ENCODE measurements at regions not wholly inside any gene's neighbourhood (a gene's known extent, or its start where the extent isn't known, plus 50 kb on each side); places are given as distances from the start of the nearest gene placed in this dataset.

DNA sequence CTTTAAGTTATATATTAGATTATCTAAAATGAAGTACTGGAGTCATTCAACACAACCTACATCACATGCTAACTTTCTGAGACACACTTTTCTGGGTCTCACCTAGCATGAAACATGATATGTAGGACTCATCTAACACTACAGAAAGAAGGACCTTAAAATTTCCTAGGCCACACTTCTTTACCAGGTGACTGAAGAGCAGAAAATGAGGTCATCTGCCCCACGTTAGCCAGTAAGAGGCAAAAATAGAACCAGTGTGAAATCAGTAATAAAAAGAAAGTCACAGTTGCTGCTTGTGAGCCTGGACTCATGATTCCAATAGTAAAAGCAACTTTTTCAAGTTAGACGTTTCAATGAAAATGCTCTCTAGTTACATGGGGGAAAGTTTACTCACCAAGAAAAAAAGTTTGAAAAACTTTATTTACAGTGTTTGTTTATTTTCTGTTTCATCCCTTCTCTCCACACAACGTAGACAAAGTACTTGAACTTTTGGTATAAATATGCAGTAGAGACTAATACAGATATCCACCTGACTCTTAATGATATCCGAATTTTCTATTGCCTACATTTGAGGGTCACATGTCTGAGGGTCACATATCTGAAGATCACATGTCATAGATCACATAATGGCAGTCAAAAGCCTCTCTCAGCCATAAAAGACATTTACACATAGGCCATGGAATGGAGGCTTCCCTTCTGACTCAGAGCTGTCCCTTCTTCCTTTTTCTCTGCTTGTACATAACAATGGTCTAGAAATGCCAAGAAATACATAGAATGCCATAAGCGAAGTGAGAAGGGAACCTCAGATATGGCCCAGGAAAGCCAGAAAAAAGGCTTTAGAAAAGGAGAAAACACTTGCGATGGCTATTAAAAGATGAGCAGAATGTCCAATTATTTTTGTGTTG is 362.9 kb downstream of the ZEB2 start:
- DNase-seq (ENCODE audit: low read depth): no peak

DNA sequence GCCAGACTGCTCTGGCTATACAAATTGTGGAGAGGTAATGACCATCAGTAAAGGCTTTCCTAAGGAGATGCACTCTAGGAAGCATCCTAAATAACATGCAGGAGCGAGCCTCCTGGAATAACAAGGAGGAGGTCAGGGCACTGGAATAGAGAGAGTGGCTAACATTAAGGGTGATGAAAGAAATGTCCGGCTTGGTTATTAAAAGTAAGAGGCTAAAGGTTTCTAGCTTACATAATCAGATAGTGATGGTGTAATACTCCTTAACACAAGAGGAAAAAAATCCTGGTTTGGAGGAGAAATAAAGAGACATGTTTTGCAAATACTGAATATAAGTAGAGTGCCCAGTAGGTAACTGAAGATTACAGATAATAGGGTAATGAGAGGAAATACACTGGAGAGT is 365.7 kb downstream of the ZEB2 start:
- DNase-seq (ENCODE audit: low read depth): no peak

DNA sequence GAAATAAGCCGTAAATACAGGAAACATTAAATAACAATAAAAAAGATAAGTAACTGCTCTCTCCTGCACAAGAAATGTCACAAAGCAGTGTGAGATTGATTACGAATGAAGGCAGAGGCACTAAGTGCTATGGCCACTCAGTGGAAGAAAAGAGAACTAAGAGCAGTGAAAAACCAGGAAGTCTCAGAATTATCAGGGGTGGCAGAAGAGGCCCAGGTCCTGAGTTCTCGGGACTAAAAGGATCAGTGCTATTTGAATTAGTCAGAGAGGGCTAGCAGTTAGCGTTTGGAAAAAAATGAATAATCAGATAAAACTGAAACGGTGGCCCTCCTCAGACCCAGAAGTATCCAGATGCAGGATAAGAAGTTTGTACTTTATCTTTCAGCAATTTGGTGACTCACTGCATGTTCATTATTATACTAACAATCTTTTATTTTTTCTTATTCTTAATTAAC is 367.1 kb downstream of the ZEB2 start:
- no peak for DNase-seq (ENCODE audit: low read depth)

DNA sequence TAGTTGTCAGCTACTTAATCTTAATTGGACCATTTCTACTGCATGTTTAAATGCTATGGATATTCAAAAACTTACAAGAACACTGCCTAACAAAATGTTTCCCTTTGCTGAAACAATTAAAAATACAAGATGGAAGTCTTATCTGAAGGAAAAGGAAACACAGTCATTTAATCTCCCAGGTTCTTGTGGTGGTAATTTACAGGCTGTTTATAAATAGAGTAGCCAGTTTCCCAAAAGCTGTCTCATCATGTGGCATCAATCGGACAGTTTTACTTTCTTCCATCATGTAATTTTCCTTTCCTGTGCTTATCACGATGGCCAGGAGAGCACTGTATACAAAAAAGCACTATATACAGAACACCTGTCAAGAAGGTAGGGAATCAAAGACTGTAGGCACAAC is 368.1 kb downstream of the ZEB2 start:
- no peak for DNase-seq (ENCODE audit: low read depth)

DNA sequence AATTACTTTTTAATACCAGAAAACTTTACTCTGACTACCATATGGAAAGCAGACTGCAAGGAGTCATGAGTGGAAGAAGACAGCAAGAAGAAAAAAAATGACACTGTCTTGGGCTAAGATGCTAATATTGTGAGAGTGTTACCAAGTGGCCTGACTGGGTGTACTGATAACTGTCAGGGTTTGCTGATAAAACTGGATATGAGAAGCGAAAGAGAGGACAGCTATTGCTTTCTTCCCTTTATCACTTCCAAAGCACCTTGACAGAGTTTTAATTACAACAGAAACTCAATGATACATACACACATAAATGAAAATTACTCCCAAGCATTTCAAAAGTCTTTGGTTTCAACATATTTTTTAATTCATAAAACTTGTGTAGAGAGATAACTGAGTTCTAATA is 368.5 kb downstream of the ZEB2 start:
- no peak for DNase-seq (ENCODE audit: low read depth)

DNA sequence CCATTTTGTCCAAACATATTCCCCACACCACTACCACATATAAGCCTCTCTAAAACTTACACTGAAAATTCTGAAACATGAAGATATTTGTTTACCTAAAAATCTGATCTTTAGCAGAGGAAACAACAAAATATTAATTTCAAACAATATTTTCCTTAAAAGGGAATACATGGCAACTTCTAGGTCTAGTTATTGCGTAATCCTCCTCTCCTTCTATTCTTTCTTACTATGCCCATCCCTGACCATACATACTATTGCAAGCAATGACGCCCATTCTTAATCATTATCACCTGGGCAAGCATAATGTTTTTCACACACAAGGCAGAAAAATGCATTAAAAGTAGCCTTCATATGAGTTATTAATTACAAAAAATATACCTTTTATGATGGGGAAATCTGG is 372.6 kb downstream of the ZEB2 start:
- DNase-seq (ENCODE audit: low read depth): no peak

DNA sequence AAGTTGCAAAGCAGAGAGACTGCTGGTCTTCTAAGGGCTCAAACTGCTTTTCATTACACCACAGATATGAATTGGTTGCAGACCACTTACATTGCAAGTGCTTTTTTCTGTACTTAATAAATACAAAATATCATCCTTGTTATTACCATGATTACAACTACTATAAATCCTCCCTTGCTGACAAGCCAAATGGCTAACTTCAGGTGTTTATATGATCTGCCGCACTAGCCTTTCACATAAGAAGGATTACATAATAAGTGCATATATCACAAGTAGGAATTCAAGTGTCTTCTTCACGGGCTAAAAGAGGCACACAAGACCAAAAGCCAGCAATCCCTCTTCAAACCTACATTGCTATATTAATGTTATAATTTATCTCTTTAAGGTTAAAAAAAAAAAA is 373.0 kb downstream of the ZEB2 start:
- no peak for DNase-seq (ENCODE audit: low read depth)

DNA sequence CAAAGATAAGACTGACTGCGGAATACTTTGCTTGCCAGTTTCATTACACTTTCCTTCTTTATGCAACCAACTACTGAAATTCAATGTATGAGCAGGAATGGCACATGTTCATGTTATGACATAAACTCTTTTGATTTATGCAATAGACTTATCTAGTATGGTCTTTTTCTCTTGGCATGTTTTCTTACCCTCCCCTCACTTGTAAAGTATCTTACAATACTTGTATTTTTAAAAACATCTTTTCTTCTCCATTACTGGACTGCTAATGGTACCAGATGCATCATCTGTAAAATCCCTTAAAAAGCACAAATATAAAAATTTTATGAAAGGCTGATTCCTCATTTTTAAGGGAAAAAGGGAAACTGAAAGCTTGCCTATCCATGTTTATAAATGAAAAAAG is 373.8 kb downstream of the ZEB2 start:
- DNase-seq (ENCODE audit: low read depth): no peak

DNA sequence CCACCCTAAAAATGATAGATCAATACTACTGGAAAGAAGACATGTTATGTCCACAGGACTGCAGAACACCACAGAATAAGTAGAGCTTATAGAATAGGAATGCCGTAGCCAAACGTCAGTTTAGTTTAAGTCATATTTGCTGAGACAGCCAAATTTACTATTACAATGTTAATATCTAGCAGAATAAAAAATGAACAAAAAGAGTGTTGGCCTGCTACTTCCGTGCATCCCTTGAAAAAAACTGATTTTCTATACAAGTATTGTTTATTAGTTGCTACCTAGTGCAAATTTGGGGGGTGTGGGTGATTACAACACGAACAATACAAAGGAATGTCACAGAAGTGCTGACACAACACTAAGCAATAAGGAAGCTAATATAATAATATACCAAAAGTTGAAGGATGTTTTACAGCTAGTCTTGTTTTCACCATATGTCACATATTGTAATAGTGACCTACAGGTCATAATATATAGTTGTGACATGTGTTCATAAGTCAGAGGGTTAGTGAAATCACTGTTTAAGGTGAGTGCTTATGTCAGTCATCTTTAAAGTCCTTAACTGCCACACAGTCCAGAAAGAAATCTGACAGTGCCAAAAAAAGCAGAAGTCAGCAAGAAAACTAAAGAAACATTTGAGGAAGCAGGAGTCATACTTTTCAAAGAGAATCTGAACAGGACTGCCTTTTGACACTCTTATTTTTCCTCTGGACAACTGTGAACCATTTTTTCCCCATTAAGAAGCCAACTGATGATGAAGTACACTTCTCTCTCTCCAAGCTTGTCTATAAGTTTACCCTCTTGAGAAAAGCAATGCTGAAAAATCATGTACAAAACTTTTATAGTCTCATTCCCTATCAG is 376.4 kb downstream of the ZEB2 start:
- no peak for DNase-seq (ENCODE audit: low read depth)

DNA sequence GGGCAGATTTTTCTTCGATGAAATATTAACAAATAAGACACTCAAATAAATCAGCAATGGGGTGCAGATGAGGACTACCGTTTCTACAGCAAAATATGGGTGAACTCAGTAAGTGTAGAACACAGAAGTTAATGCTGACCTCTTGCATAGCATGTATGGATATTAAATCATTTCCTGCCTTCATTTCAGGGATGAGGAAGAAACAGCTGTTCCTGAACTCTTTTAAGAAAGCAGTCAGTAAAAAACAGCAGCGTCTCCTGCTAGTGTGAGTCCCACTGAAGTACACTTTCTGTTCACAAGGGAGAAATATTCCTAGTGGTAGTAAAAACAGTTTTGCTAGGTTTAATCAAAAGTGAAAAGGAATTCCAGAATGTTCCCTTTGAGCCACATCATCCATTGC is 379.0 kb downstream of the ZEB2 start:
- no peak for DNase-seq (ENCODE audit: low read depth)

DNA sequence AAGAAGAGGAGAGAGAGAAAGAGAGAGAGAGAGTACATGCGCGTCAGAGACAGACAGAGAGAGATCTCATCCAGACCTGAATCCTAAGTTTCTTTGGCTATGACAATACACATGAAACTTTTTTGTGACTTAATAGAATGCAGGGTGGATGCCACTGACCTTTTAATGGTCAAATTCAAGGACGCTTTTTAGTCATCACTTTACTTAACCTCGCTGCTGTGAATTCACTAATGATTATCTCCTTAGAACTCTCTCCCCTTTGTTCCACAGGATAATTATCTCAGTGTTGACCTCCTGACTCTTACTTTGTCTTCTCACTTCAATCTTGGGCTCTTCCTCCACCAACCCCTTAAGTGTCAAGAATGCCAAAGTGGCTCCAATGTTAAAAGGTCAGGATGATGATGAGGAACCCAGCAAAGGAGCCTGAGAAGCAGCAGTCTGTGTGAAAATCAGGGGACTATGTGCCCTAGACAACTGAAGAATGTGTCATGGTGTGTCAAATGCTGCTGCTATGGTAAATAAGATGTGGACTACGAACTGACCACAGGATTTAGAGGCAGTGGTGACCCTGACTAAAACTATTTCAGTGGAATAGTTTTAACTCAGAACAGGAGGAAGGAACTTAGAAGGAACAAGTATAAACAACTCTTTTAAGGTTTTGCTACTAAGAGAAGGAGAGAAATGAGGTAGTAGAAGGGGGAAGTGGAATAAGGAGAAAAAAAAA is 382.1 kb downstream of the ZEB2 start:
- DNase-seq (ENCODE audit: low read depth): no peak

DNA sequence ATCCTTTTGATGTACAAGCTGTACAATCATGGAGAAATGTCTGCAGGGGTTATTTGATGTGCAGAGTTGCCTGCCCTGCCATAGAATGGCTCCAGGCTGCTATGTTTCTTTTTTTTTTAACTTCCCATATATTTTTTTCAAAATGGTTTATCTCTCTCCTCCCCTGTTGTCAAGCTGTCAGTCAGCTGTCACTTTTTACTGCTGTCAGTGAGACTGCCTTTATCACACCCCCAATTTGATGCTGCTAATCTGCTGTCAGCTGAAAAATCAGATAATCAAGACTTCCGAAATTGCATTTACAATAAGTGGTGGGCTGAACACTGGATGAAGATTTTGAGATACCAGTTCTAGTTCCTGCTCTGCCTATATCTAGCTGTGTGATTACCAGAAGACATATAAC is 382.6 kb downstream of the ZEB2 start:
- DNase-seq (ENCODE audit: low read depth): no peak

DNA sequence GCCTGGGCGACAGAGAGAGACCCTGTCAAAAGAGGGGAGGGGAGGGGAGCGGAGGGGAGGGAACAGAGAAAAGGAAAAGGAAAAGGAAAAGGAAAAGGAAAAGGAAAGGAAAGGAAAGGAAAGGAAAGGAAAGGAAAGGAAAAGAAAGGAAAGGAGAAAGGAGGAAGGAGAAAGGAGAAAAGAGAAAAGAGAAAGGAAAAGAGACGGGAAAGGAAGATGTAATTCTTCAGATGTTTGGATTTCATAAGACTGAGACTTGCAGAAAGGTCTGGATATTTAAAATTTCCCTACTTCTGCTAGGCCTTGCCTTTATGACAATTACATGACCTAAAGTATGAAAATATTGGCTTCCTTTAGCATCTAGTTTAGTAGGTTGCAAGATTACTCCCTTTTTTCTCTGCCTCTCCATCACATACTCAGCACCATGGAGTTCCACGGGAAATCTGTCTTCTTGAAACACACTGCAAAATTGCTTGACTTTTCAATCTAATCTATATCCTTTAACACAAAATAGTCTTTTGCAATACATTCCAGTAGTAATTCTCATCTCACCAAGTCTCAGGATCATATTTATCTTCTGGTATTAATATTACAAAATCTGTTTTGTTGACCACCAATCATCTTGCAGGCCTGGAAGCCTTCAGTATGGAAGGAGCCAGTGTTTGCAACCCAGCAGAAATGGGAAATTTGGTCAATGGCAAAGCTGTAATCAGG is 383.5 kb downstream of the ZEB2 start:
- no peak for DNase-seq (ENCODE audit: low read depth)

DNA sequence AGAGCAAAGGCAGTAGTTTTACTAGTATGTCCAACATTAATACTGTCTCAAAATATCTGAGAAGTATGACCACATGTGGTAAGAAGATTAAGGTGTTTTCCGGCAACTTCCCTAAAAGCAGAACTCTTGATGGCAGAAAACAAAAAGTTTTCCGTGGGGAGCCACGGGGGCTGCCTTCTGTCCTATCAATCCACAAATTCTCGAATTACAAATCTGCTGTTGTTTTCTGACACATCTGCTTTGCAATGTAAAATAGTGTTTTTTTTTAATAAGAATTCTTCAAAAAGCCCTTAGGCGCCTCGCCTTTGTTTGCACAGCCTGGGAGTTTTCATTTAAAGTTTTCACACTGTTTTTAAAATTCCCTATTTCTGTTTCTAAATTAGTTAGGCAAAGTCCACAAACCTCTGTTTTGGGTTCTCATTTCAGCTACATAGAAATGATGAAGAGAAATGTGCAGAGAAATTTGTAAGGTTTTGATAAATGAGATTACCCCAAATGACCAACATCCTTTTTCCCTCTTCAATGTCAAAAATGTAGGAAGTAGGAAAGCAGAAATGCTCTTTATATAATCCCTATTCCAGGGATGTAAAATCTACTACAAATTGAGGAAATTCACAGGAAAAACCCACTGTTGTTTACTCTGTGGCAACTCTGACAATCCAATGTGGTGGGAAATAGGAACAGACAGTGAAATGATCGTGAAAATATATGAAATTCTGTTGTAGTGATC is 385.8 kb downstream of the ZEB2 start:
- DNase-seq (ENCODE audit: low read depth): no peak

DNA sequence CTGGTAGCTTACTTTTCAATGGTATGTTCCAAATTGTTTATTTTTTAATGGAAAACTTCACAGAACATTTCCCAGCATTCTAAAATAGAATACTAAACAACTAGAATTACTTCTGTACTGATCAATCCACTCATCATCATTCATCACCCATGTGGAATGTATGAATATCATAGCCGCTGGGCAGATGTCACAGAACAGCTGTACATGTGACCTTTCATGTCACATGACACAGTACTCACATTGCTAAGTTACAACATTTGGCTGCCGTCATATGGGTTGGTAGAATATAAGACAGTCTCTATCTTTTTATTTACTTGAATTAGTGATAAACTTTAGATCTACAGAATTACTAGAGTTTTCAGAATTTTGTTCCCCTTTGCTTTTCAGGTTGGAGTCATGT is 387.6 kb downstream of the ZEB2 start:
- DNase-seq (ENCODE audit: low read depth): no peak

DNA sequence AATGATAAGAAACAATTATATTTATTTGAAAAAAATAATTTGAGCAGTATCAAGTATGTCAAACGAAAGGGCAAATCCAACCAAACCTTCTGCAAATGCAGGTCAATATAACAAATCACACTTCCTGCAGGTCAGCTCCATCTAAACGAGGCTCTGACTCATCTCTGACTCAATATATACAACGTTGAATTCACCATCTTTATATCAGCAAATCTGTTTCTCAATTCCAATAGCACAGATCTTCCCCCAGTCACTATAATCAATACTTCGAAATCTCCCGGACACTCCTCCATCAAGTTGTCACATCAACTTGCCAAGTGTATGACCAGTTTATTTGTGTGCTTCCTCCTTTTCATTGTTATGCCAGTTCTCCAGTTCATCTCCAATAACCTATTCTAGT is 388.9 kb downstream of the ZEB2 start:
- DNase-seq (ENCODE audit: low read depth): no peak

DNA sequence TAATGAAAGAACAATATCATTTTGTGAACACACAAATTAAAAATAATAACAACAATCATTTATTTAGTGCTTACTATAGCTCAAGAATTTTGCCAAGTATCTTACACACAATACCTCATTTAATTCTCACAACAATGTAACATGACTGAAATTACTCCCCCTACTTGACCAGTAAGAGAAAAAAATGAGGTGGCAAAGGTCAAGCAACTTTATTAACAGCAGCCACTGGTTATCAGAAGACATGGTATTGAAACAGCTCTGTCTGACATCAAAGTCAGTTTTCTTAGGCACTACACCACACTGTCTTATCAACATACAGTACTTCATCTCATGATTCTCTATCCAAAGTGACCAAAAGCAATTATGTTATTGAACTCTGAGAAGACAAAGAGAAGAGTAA is 389.4 kb downstream of the ZEB2 start:
- DNase-seq (ENCODE audit: low read depth): no peak

DNA sequence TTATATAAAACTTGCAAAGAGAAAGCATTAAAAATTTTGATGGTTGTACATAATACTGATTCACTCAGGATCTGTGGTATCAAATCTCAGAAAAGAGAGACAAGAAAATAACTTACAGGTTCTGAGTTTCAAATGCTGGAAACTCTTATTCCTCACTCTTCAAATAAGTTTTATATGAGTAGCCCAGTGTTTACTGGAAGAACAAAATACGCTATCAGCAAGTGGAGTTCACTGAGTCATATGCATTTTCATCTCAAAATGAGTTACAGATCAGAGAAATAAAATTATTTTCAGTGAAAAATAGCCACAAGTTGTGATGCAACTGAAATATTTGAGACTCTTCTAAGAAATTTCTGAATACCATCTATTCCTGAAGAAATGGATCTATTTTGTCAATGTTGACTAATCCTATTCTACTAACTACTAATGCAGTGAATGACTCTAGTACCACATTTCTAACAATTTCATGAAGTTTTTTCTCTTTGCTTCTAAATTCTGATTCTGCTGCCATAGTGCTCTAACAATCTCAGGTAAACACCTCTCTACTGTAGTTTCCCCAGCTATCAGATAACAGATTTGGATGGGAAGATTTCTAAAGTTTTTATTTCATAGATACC is 391.7 kb downstream of the ZEB2 start:
- DNase-seq (ENCODE audit: low read depth): no peak

DNA sequence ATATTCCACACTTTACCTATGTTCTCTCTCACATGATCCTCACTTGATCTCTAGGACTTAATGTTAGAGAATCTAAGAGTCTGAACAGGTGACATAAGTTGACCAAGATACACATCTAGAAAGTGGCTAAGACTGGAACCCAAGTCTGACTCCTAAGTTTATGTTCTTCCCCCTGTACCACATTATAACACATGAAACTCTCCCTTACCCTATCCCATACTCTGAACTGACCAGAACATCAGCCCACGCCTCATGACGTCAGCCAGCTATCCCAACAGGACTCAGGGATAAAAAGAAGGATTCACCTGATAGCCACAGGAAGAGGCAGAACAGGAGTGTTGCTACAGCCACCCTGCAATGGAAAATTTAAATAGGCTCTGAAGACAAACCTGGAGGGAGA is 392.2 kb downstream of the ZEB2 start:
- DNase-seq (ENCODE audit: low read depth): no peak

DNA sequence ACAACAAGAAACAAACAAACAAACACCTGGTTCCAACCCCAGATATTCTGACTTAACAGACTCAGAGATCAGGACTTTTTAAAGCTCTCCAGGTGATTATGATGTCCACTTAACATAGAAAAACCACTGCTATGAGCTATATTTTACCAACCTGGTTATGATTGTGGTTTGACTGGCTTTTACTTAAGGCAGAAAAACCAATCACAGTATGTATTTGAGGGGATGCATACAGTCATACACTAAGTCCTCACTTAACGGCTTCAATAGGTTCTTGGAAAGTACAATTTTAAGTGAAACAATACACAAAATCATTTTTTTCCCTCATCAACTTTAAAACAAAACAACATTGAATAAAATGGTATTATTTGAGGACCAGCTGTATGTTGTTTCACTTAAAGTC is 393.6 kb downstream of the ZEB2 start:
- DNase-seq (ENCODE audit: low read depth): no peak

DNA sequence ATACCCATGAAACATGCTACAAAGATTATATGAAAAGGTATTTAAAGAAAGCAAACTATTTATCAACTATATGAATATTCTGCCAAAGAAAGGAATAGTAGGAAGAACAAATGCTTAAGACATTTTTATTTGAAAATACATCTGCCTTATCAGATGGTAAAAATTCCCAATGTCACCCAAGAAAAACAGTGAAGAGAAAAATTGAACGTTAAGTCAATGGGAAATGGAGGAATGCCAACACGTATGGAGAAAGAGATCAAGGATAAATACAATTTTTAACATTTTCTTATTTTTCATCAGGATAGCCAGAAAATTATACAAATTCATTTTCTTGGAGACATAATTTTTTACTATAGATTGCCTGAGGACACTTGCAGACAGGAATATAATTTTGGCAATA is 394.2 kb downstream of the ZEB2 start:
- no peak for DNase-seq (ENCODE audit: low read depth)

Measured in activated T-helper 9 cell treated with anti-CD3 and anti-CD28 coated beads, Interleukin-2, amount 50 U/mL, for 16 hours (primary cell).